Tibial nerve (tissue), 3 donors: ENCODE measurements at regions not wholly inside any gene's neighbourhood (a gene's known extent, or its start where the extent isn't known, plus 50 kb on each side); places are given as distances from the start of the nearest gene placed in this dataset.

Experiments used
- CTCF ChIP-seq, 5 experiments: fragments of 200-600 bp in 3 of 5; fragments of 450-650 bp in 2 of 5; sonication (generic) in 3 of 5; IDR thresholded peaks; one replicate each; pipeline ENCODE4 v1.5.1; 2016 to 2019; ENCODE audit warnings: antibody characterized with exemption in 5 of 5, mild to moderate bottlenecking in 3 of 5, moderate library complexity in 2 of 5
- POLR2A ChIP-seq, 2 donors: fragments of 450-650 bp; IDR thresholded peaks; one replicate each; pipeline ENCODE4 v1.6.1; 2017; ENCODE audit warnings: antibody characterized with exemption in 2 of 2, mild to moderate bottlenecking in 2 of 2, moderate library complexity in 2 of 2

- TF ChIP-seq CTCF (IDR thresholded peaks at IDR 0.05), result no peak
- TF ChIP-seq POLR2A (IDR thresholded peaks at IDR 0.05), result no peak
Measured at GRCh38 chr11:134764367-134764766, 352.3 kb upstream of the B3GAT1 start.
